OCI-LY1 (cell line): ENCODE measurements at regions not wholly inside any gene's neighbourhood (a gene's known extent, or its start where the extent isn't known, plus 50 kb on each side); places are given as distances from the start of the nearest gene placed in this dataset.

ENCODE experiments used
- H2AFZ ChIP-seq: fragments of 200-600 bp; sonication (generic), shearing (Covaris generic); 2 replicates; pipeline ENCODE4 v1.6.0; 2014; ENCODE audit warnings: antibody characterized with exemption, mild to moderate bottlenecking, low read length
- H3F3A ChIP-seq: fragments of 200-600 bp; sonication (generic), shearing (Covaris generic); 2 replicates; pipeline ENCODE4 v1.6.0; 2014; ENCODE audit warnings: mild to moderate bottlenecking, antibody characterized with exemption, low read length, moderate library complexity; ENCODE audit not compliant: insufficient read depth
- H3K27ac ChIP-seq: fragments of 200-600 bp; sonication (generic); 2 replicates; pipeline ENCODE4 v1.5.1; 2014; ENCODE audit warnings: low read length, mixed run types, mild to moderate bottlenecking, low read depth; ENCODE audit not compliant: poor library complexity, severe bottlenecking
- H3K27me3 ChIP-seq: fragments of 200-600 bp; sonication (generic); 2 replicates; pipeline ENCODE4 v1.6.0; 2014; ENCODE audit warnings: antibody characterized with exemption, mild to moderate bottlenecking, low read length, moderate library complexity; ENCODE audit not compliant: insufficient read depth
- H3K36me3 ChIP-seq: fragments of 200-600 bp; sonication (generic); 2 replicates; pipeline ENCODE4 v1.6.1; 2014; ENCODE audit warnings: mild to moderate bottlenecking, antibody characterized with exemption, low read length, moderate library complexity, mixed read lengths; ENCODE audit not compliant: insufficient read depth
- H3K4me1 ChIP-seq: fragments of 200-600 bp; sonication (generic); 2 replicates; pipeline ENCODE4 v1.5.1; 2014; ENCODE audit warnings: mild to moderate bottlenecking, low read length, moderate library complexity; ENCODE audit not compliant: insufficient read depth, severe bottlenecking
- H3K4me2 ChIP-seq: fragments of 200-600 bp; sonication (generic), shearing (Covaris generic); 2 replicates; pipeline ENCODE4 v1.6.1; 2014; ENCODE audit warnings: low read length
- H3K4me3 ChIP-seq: fragments of 200-600 bp; sonication (generic); 2 replicates; pipeline ENCODE4 v1.5.1; 2014; ENCODE audit warnings: low read length, low read depth, mild to moderate bottlenecking, mixed read lengths; ENCODE audit not compliant: poor library complexity, severe bottlenecking
- H3K79me2 ChIP-seq: fragments of 200-600 bp; shearing (Covaris generic); 2 replicates; pipeline ENCODE4 v1.6.1; 2016; ENCODE audit warnings: mixed run types, low read length, mixed read lengths; ENCODE audit not compliant: insufficient read depth
- H3K9ac ChIP-seq: fragments of 200-600 bp; sonication (generic), shearing (Covaris generic); 2 replicates; pipeline ENCODE4 v1.6.1; 2014; ENCODE audit warnings: mild to moderate bottlenecking, low read length, mixed read lengths
- H3K9me2 ChIP-seq: fragments of 200-600 bp; sonication (generic), shearing (Covaris generic); 2 replicates; pipeline ENCODE4 v1.6.1; 2014; ENCODE audit warnings: low read depth, mild to moderate bottlenecking, low read length, mixed read lengths
- H3K9me3 ChIP-seq: fragments of 200-600 bp; shearing (Covaris generic); 2 replicates; pipeline ENCODE4 v1.6.1; 2014; ENCODE audit warnings: low read length, mixed read lengths
- H4K20me1 ChIP-seq: fragments of 200-600 bp; sonication (generic), shearing (Covaris generic); 2 replicates; pipeline ENCODE4 v1.6.0; 2016; ENCODE audit warnings: mild to moderate bottlenecking, low read length; ENCODE audit not compliant: insufficient read depth
- CTCF ChIP-seq: fragments of 200-600 bp; sonication (generic), shearing (Covaris generic); IDR thresholded peaks from 2 replicates; pipeline ENCODE4 v1.5.1; 2017; ENCODE audit warnings: mild to moderate bottlenecking, antibody characterized with exemption, low read length, moderate library complexity, mixed read lengths
- EZH2 ChIP-seq: fragments of 200-600 bp; sonication (generic), shearing (Covaris generic); IDR thresholded peaks from 2 replicates; pipeline ENCODE4 v1.8.0; 2017; ENCODE audit warnings: borderline replicate concordance, mixed run types, mild to moderate bottlenecking, antibody characterized with exemption, low read length, moderate library complexity, mixed read lengths

- Histone ChIP-seq H3K36me3 (no peaks in the 10 kb centered on the region), H2AFZ (no peak overlapping the region), H3K27ac (no peak overlapping the region), H4K20me1 (no peaks in the 10 kb centered on the region), H3K4me2 (no peak overlapping the region), H3K27me3 (no peaks in the 10 kb centered on the region), H3K79me2 (no peaks in the 10 kb centered on the region), H3F3A (no peaks in the 10 kb centered on the region), H3K4me3 (no peak overlapping the region), H3K9me3 (no peaks in the 10 kb centered on the region), H3K4me1 (peaks cover 7% of the 10 kb centered on the region), H3K9ac (no peak overlapping the region), H3K9me2 (no peaks in the 10 kb centered on the region)
- TF ChIP-seq CTCF (no peak), EZH2 (no peak)
These were observed 265.7 kb upstream of the ANKRD55 start for GRCh38 chr5:56498759-56499395.

- Histone ChIP-seq H3K79me2 (no peaks in the 10 kb centered on the region), H2AFZ (no peak overlapping the region), H3F3A (no peaks in the 10 kb centered on the region), H4K20me1 (no peaks in the 10 kb centered on the region), H3K27ac (no peak overlapping the region), H3K4me3 (no peak overlapping the region), H3K4me2 (no peak overlapping the region), H3K9me3 (no peaks in the 10 kb centered on the region), H3K9me2 (no peaks in the 10 kb centered on the region), H3K4me1 (no peaks in the 10 kb centered on the region), H3K27me3 (no peaks in the 10 kb centered on the region), H3K36me3 (no peaks in the 10 kb centered on the region), H3K9ac (no peak overlapping the region)
- no peak for TF ChIP-seq EZH2
- TF ChIP-seq CTCF, result no peak
These were observed 263.5 kb upstream of the ANKRD55 start for GRCh38 chr5:56496581-56497063.

GRCh38 chr5:56494300-56494731, 261.2 kb upstream of the ANKRD55 start:
- no peaks in the 10 kb centered on the region for H3K9me3 ChIP-seq
- no peak overlapping the region for H3K27ac ChIP-seq
- no peaks in the 10 kb centered on the region for H3K4me1 ChIP-seq
- no peaks in the 10 kb centered on the region for H3F3A ChIP-seq
- no peaks in the 10 kb centered on the region for H4K20me1 ChIP-seq
- H3K9me2 ChIP-seq, result no peaks in the 10 kb centered on the region
- no peak overlapping the region for H3K4me3 ChIP-seq
- no peak overlapping the region for H2AFZ ChIP-seq
- no peaks in the 10 kb centered on the region for H3K27me3 ChIP-seq
- H3K9ac ChIP-seq, result no peak overlapping the region
- no peaks in the 10 kb centered on the region for H3K36me3 ChIP-seq
- no peaks in the 10 kb centered on the region for H3K79me2 ChIP-seq
- no peak overlapping the region for H3K4me2 ChIP-seq
- TF ChIP-seq EZH2, result no peak
- TF ChIP-seq CTCF, result no peak
